HepG2 (cell line): ENCODE measurements at regions not wholly inside any gene's neighbourhood (a gene's known extent, or its start where the extent isn't known, plus 50 kb on each side); places are given as distances from the start of the nearest gene placed in this dataset.

Experiments
- FOXJ3 ChIP-seq: sonication (generic); formaldehyde crosslinking; IDR thresholded peaks from 2 replicates; pipeline ENCODE4 v1.4.0; 2020; ENCODE audit warnings: missing genetic modification reagents, mild to moderate bottlenecking, borderline replicate concordance
- KLF12 ChIP-seq: sonication (generic); formaldehyde crosslinking; IDR thresholded peaks from 2 replicates; pipeline ENCODE4 v1.4.0; 2020; ENCODE audit warnings: missing genetic modification reagents, borderline replicate concordance
- RFX5 ChIP-seq: IDR thresholded peaks from 2 replicates; pipeline ENCODE4 v1.6.1; 2011; ENCODE audit warnings: low read depth, low read length, improper control_type of control experiment
- SNRNP70 ChIP-seq: fragments of 200-400 bp; formaldehyde crosslinking; IDR thresholded peaks from 2 replicates; pipeline ENCODE4 v1.6.1; 2017; ENCODE audit warnings: mild to moderate bottlenecking, low read depth, low read length, moderate library complexity
- SOX13 ChIP-seq, 3 experiments: fragments of 450-650 bp in 1 of 3; sonication (generic) in 1 of 3; formaldehyde crosslinking in 1 of 3; IDR thresholded peaks in 2 of 3; conservative IDR thresholded peaks in 1 of 3; 2 replicates each; pipeline versions ENCODE4 v1.5.0 to v1.6.1; 2016 to 2020; ENCODE audit warnings: antibody characterized with exemption in 1 of 3, mild to moderate bottlenecking in 1 of 3, missing compliant biosample characterization in 1 of 3, missing genetic modification reagents in 1 of 3, moderate library complexity in 1 of 3
- ZNF329 ChIP-seq: sonication (generic); formaldehyde crosslinking; IDR thresholded peaks from 2 replicates; pipeline ENCODE4 v1.9.0; 2021; ENCODE audit warnings: low read depth, mild to moderate bottlenecking, missing genetic modification reagents
- ZNF382 ChIP-seq: sonication (generic); formaldehyde crosslinking; IDR thresholded peaks from 2 replicates; pipeline ENCODE4 v1.5.0; 2020; ENCODE audit warnings: missing genetic modification reagents, mild to moderate bottlenecking, borderline replicate concordance
- ZNF549 ChIP-seq: sonication (generic); formaldehyde crosslinking; IDR thresholded peaks from 2 replicates; pipeline ENCODE4 v1.5.0; 2020; ENCODE audit warnings: missing genetic modification reagents
- ZNF577 ChIP-seq: sonication (generic); formaldehyde crosslinking; IDR thresholded peaks from 2 replicates; pipeline ENCODE4 v1.4.0; 2020; ENCODE audit warnings: mild to moderate bottlenecking, low read depth, missing genetic modification reagents, borderline replicate concordance
- ZNF605 ChIP-seq: sonication (generic); formaldehyde crosslinking; IDR thresholded peaks from 2 replicates; pipeline ENCODE4 v1.8.0; 2022; ENCODE audit warnings: mild to moderate bottlenecking, missing genetic modification reagents
- TF ChIP-seq, protein P1 (sequence below): sonication (generic); formaldehyde crosslinking; IDR thresholded peaks from 2 replicates; pipeline ENCODE4 v1.5.0; 2020; ENCODE audit warnings: mild to moderate bottlenecking, missing genetic modification reagents
- TF ChIP-seq, protein P2 (sequence below): sonication (generic); formaldehyde crosslinking; IDR thresholded peaks from 2 replicates; pipeline ENCODE4 v1.4.0; 2020; ENCODE audit warnings: missing genetic modification reagents, borderline replicate concordance
- TF ChIP-seq, protein P3 (sequence below): sonication (generic); formaldehyde crosslinking; IDR thresholded peaks from 2 replicates; pipeline ENCODE4 v1.8.1; 2023; ENCODE audit warnings: missing genetic modification reagents, mild to moderate bottlenecking, borderline replicate concordance
- TF ChIP-seq, protein P4 (sequence below): sonication (generic); formaldehyde crosslinking; IDR thresholded peaks from 2 replicates; pipeline ENCODE4 v1.4.0; 2020; ENCODE audit warnings: mild to moderate bottlenecking, missing genetic modification reagents

DNA sequence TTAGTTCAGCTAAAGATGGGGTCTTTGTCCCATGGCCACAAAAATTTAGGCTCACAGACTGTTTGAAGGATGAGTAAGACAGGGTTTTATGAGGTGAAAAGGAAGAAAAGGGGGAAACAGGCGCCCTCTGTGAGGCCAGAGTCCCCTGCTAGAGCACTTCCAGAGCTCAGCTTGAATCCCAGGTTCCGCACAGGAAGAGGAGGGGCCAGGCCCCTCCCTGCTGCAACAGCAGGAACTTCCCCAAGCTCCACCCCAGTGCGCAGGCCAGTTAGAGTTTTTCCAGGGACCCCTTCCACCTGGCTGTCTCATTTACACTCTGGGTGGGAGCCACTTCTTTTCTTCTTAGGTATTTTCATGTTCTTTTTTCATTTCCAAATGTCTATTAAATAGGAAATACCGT lies 480.8 kb downstream of the PSAT1 start (continued):
- TF ChIP-seq RFX5 (no peak), SNRNP70 (no peak), ZNF329 (CRISPR knock-in tag) (no peak), KLF12 (CRISPR knock-in tag) (no peak), SOX13 (IDR thresholded peaks at IDR 0.05) (no peak), SOX13 (CRISPR knock-in tag; conservative IDR thresholded peaks at IDR 0.05 in 1 of 2, IDR thresholded peaks at IDR 0.05 in 1 of 2) (no peak), ZNF605 (CRISPR knock-in tag) (no peak), ZNF577 (CRISPR knock-in tag) (no peak), ZNF549 (CRISPR knock-in tag) (no peak), FOXJ3 (CRISPR knock-in tag) (no peak), ZNF382 (CRISPR knock-in tag) (no peak)
- TF ChIP-seq, protein P1, sequence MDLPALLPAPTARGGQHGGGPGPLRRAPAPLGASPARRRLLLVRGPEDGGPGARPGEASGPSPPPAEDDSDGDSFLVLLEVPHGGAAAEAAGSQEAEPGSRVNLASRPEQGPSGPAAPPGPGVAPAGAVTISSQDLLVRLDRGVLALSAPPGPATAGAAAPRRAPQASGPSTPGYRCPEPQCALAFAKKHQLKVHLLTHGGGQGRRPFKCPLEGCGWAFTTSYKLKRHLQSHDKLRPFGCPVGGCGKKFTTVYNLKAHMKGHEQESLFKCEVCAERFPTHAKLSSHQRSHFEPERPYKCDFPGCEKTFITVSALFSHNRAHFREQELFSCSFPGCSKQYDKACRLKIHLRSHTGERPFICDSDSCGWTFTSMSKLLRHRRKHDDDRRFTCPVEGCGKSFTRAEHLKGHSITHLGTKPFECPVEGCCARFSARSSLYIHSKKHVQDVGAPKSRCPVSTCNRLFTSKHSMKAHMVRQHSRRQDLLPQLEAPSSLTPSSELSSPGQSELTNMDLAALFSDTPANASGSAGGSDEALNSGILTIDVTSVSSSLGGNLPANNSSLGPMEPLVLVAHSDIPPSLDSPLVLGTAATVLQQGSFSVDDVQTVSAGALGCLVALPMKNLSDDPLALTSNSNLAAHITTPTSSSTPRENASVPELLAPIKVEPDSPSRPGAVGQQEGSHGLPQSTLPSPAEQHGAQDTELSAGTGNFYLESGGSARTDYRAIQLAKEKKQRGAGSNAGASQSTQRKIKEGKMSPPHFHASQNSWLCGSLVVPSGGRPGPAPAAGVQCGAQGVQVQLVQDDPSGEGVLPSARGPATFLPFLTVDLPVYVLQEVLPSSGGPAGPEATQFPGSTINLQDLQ (CRISPR knock-in tag): no peak
- TF ChIP-seq, protein P2, sequence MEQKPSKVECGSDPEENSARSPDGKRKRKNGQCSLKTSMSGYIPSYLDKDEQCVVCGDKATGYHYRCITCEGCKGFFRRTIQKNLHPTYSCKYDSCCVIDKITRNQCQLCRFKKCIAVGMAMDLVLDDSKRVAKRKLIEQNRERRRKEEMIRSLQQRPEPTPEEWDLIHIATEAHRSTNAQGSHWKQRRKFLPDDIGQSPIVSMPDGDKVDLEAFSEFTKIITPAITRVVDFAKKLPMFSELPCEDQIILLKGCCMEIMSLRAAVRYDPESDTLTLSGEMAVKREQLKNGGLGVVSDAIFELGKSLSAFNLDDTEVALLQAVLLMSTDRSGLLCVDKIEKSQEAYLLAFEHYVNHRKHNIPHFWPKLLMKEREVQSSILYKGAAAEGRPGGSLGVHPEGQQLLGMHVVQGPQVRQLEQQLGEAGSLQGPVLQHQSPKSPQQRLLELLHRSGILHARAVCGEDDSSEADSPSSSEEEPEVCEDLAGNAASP: no peak
- TF ChIP-seq, protein P3, sequence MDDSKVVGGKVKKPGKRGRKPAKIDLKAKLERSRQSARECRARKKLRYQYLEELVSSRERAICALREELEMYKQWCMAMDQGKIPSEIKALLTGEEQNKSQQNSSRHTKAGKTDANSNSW (CRISPR knock-in tag): no peak
- TF ChIP-seq, protein P4, sequence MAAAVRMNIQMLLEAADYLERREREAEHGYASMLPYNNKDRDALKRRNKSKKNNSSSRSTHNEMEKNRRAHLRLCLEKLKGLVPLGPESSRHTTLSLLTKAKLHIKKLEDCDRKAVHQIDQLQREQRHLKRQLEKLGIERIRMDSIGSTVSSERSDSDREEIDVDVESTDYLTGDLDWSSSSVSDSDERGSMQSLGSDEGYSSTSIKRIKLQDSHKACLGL: no peak
